NCI-H1694 treated with DMSO at 0.1 percent for 48 hours (cell line): ENCODE measurements at regions not wholly inside any gene's neighbourhood (a gene's known extent, or its start where the extent isn't known, plus 50 kb on each side); places are given as distances from the start of the nearest gene placed in this dataset.

Source experiments
- DNase-seq: peaks from one replicate; lab custom pipeline; 2025; lab: John Stamatoyannopoulos, UW

- DNase-seq: no peak
Observed at GRCh38 chr5:39891376-39891775, 466.6 kb upstream of the DAB2 start.

- no peak for DNase-seq
Observed at GRCh38 chr5:39880985-39881384, 456.2 kb upstream of the DAB2 start.

GRCh38 chr5:39877479-39877878 is 452.7 kb upstream of the DAB2 start:
- no peak for DNase-seq

- no peak for DNase-seq
Observed at GRCh38 chr5:39876146-39876545, 451.4 kb upstream of the DAB2 start.

GRCh38 chr5:39870137-39870536 is 445.4 kb upstream of the DAB2 start:
- no peak for DNase-seq

- no peak for DNase-seq
Observed at GRCh38 chr5:39869396-39869795, 444.6 kb upstream of the DAB2 start.

GRCh38 chr5:39867923-39868322 is 443.1 kb upstream of the DAB2 start:
- DNase-seq: no peak

GRCh38 chr5:39863926-39864552 is 439.3 kb upstream of the DAB2 start:
- no peak for DNase-seq

GRCh38 chr5:39857041-39857440 is 432.3 kb upstream of the DAB2 start:
- DNase-seq: no peak

GRCh38 chr5:39854771-39855410 is 430.1 kb upstream of the DAB2 start:
- DNase-seq: no peak

- no peak for DNase-seq
Observed at GRCh38 chr5:39850291-39850690, 425.5 kb upstream of the DAB2 start.

GRCh38 chr5:39846144-39846543 is 421.4 kb upstream of the DAB2 start:
- DNase-seq: no peak

GRCh38 chr5:39843767-39844166 is 419.0 kb upstream of the DAB2 start:
- no peak for DNase-seq

- DNase-seq: no peak
Observed at GRCh38 chr5:39835371-39835770, 410.6 kb upstream of the DAB2 start.

GRCh38 chr5:39829441-39829840 is 404.7 kb upstream of the DAB2 start:
- no peak for DNase-seq

GRCh38 chr5:39826051-39826450 is 401.3 kb upstream of the DAB2 start:
- DNase-seq: no peak

GRCh38 chr5:39825301-39825700 is 400.5 kb upstream of the DAB2 start:
- DNase-seq: no peak

GRCh38 chr5:39822020-39822419 is 397.2 kb upstream of the DAB2 start:
- no peak for DNase-seq

GRCh38 chr5:39816866-39817265 is 392.1 kb upstream of the DAB2 start:
- DNase-seq: no peak

GRCh38 chr5:39816156-39816845 is 391.5 kb upstream of the DAB2 start:
- DNase-seq: no peak

GRCh38 chr5:39815711-39816110 is 390.9 kb upstream of the DAB2 start:
- DNase-seq: no peak

GRCh38 chr5:39811381-39811780 is 386.6 kb upstream of the DAB2 start:
- DNase-seq: no peak

GRCh38 chr5:39808656-39809055 is 383.9 kb upstream of the DAB2 start:
- DNase-seq: no peak

- DNase-seq: no peak
Observed at GRCh38 chr5:39801306-39801705, 376.5 kb upstream of the DAB2 start.
